Gastroesophageal sphincter (tissue), 4 donors: ENCODE measurements at regions not wholly inside any gene's neighbourhood (a gene's known extent, or its start where the extent isn't known, plus 50 kb on each side); places are given as distances from the start of the nearest gene placed in this dataset.

ENCODE experiments used
- ATAC-seq: fragments of 150-250 bp; one replicate; pipeline ENCODE4 v1.9.1; 2016; ENCODE audit warnings: mild to moderate bottlenecking, moderate library complexity
- H3K27ac ChIP-seq, 4 donors: fragments of 200-600 bp; sonication (generic) in 3 of 4; 1 replicate in 3 of 4; 2 replicates in 1 of 4; pipeline ENCODE4 v1.5.1; 2016 to 2019
- H3K27me3 ChIP-seq: fragments of 200-600 bp; sonication (generic); one replicate; pipeline ENCODE4 v1.5.1; 2019
- H3K36me3 ChIP-seq, 2 donors: fragments of 200-600 bp; sonication (generic); one replicate each; pipeline ENCODE4 v1.5.1; 2019; ENCODE audit warnings: control low read depth in 1 of 2
- H3K4me1 ChIP-seq, 3 donors: fragments of 200-600 bp; sonication (generic); 1 replicate in 2 of 3; 2 replicates in 1 of 3; pipeline ENCODE4 v1.5.1; 2016 to 2019; ENCODE audit warnings: control low read depth in 2 of 3
- H3K4me3 ChIP-seq, 2 donors: fragments of 200-600 bp; sonication (generic); one replicate each; pipeline ENCODE4 v1.5.1; 2019; ENCODE audit warnings: mild to moderate bottlenecking in 1 of 2, moderate library complexity in 1 of 2
- H3K9me3 ChIP-seq, 3 donors: fragments of 200-600 bp; sonication (generic); one replicate each; pipeline ENCODE4 v1.5.1; 2017 to 2019; ENCODE audit warnings: control low read depth in 2 of 3
- EP300 ChIP-seq: sonication (generic); formaldehyde crosslinking; IDR thresholded peaks from one replicate; pipeline ENCODE4 v1.6.1; 2017; ENCODE audit warnings: antibody characterized with exemption, mild to moderate bottlenecking
- POLR2A ChIP-seq, 2 donors: fragments of 450-650 bp; IDR thresholded peaks; one replicate each; pipeline ENCODE4 v1.6.1; 2017; ENCODE audit warnings: antibody characterized with exemption in 2 of 2, mild to moderate bottlenecking in 2 of 2, moderate library complexity in 1 of 2
- POLR2AphosphoS5 ChIP-seq: sonication (generic); formaldehyde crosslinking; IDR thresholded peaks from one replicate; pipeline ENCODE4 v1.6.1; 2017; ENCODE audit warnings: antibody characterized with exemption
- WGBS, 2 donors: methylation state at CpG; one replicate each; pipeline ENCODE4 v1.1.5; 2018; ENCODE audit warnings: low coverage in 1 of 2; 5-methylcytosine and 5-hydroxymethylcytosine counted together
- TF ChIP-seq, protein P1 (sequence below), 4 experiments: fragments of 200-600 bp in 2 of 4; fragments of 450-650 bp in 2 of 4; sonication (generic) in 1 of 4; IDR thresholded peaks; one replicate each; pipeline ENCODE4 v1.5.1; 2017 to 2019; ENCODE audit warnings: antibody characterized with exemption in 4 of 4, mild to moderate bottlenecking in 2 of 4, moderate library complexity in 2 of 4

DNA sequence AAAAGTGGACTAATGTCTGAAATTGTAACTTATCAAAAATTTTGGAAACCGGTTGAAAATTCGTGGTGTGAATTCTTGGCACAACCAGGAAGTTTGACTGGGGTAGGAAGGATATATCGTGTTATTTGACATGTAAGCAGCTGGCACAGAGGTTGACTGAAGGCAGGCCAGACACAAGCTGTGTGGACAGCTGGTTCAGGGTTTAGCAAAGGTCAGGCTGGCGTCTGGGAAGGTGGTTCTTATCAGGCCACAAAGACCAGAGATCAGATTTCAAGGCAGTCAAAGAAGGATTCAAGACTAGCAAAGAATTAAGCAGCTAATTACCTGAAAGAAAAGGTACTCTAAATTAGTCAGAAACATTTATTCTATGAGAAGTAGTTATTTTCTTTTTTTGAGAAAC, 450.2 kb upstream of the MDGA2 start:
- Histone ChIP-seq H3K36me3 (no peaks in the 10 kb centered on the region), H3K4me1 (no peaks in the 10 kb centered on the region), H3K9me3 (no peaks in the 10 kb centered on the region), H3K27ac (no peak overlapping the region), H3K27me3 (no peaks in the 10 kb centered on the region), H3K4me3 (no peak overlapping the region)
- ATAC-seq, result no peak
- 21 to 48% methylated on average over 3 to 4 of the region's 4 CpGs for WGBS, 2 donors
- TF ChIP-seq POLR2AphosphoS5, result no peak
- no peak for TF ChIP-seq EP300
- TF ChIP-seq POLR2A (IDR thresholded peaks at IDR 0.05), result no peak
- TF ChIP-seq, protein P1, sequence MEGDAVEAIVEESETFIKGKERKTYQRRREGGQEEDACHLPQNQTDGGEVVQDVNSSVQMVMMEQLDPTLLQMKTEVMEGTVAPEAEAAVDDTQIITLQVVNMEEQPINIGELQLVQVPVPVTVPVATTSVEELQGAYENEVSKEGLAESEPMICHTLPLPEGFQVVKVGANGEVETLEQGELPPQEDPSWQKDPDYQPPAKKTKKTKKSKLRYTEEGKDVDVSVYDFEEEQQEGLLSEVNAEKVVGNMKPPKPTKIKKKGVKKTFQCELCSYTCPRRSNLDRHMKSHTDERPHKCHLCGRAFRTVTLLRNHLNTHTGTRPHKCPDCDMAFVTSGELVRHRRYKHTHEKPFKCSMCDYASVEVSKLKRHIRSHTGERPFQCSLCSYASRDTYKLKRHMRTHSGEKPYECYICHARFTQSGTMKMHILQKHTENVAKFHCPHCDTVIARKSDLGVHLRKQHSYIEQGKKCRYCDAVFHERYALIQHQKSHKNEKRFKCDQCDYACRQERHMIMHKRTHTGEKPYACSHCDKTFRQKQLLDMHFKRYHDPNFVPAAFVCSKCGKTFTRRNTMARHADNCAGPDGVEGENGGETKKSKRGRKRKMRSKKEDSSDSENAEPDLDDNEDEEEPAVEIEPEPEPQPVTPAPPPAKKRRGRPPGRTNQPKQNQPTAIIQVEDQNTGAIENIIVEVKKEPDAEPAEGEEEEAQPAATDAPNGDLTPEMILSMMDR (IDR thresholded peaks at IDR 0.05), result no peak

DNA sequence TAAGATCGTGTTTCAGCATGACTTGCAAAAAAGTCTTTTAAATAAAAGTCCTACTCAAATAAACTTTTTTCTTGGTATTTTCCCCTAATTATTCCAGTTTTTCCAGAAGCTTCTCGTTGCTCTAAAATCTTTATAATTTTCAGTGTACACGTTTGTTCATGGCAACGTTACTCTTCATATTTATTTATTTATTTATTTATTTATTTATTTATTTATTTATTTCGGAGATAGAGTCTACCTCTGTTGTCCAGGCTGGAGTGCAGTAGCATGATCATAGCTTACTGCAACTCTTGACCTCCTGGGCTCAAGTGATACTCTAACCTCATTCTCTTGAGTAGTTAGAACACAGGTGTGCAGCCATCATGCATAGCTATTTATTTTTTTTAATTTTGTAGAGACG, 438.3 kb upstream of the MDGA2 start:
- Histone ChIP-seq H3K4me1 (no peaks in the 10 kb centered on the region), H3K4me3 (no peak overlapping the region), H3K27me3 (no peaks in the 10 kb centered on the region), H3K27ac (no peak overlapping the region), H3K36me3 (no peaks in the 10 kb centered on the region), H3K9me3 (no peaks in the 10 kb centered on the region)
- ATAC-seq, result no peak
- TF ChIP-seq, protein P1 (IDR thresholded peaks at IDR 0.05), result no peak
- TF ChIP-seq EP300, result no peak
- TF ChIP-seq POLR2AphosphoS5, result no peak
- no peak for TF ChIP-seq POLR2A (IDR thresholded peaks at IDR 0.05)
- WGBS, 2 donors, result 84 to 97% methylated on average over 6 of the region's 6 CpGs

DNA sequence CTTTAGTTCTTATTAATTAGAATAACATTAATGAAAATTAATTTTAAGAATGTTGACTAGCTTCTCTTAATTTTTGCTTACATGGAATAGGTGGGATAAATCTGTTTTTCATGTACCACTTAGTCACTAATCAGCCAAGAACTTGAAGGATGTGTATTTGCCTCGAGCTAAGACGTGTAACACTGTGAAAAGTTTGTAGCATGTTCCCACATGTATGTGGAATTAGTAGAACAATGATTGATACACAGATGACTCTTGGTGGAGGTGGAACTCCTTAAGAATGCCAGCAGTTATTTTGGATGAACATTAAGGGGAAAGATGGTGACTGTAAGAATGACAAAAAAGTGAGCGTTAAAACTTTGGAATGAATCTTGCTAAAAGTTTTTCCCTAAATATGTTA, 435.7 kb upstream of the MDGA2 start:
- WGBS, 2 donors, result 34 to 73% methylated on average over 2 to 3 of the region's 3 CpGs
- H3K36me3 ChIP-seq, result no peaks in the 10 kb centered on the region
- no peaks in the 10 kb centered on the region for H3K4me1 ChIP-seq
- H3K27me3 ChIP-seq, result no peaks in the 10 kb centered on the region
- no peak overlapping the region for H3K27ac ChIP-seq
- TF ChIP-seq POLR2AphosphoS5, result no peak
- TF ChIP-seq, protein P1 (IDR thresholded peaks at IDR 0.05), result no peak
- TF ChIP-seq POLR2A (IDR thresholded peaks at IDR 0.05), result no peak
- no peak for TF ChIP-seq EP300
- no peaks in the 10 kb centered on the region for H3K9me3 ChIP-seq
- no peak overlapping the region for H3K4me3 ChIP-seq
- ATAC-seq, result no peak

DNA sequence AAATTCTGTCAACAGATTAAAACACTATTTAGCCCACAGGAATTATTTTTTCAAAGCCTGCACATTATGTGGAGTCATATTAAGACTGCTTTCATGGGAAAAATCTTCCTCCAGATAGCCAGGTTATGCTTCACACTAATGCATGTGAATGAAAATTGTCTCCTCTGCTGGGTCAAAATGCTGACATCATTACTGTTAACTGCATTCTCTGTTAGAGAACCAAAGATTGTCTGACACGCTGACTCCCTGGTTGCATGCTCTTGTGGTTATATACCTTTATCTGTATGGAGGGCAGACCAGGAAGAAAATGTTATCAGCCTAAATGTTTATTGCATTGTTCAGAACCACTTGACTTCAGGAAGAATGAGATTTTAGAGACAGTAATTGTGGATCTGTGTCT, 432.2 kb upstream of the MDGA2 start:
- Histone ChIP-seq H3K27me3 (no peaks in the 10 kb centered on the region), H3K4me3 (no peak overlapping the region), H3K36me3 (no peaks in the 10 kb centered on the region), H3K4me1 (no peaks in the 10 kb centered on the region), H3K9me3 (no peaks in the 10 kb centered on the region), H3K27ac (no peak overlapping the region)
- ATAC-seq, result no peak
- TF ChIP-seq POLR2A (IDR thresholded peaks at IDR 0.05), result no peak
- TF ChIP-seq POLR2AphosphoS5, result no peak
- TF ChIP-seq EP300, result no peak
- TF ChIP-seq, protein P1 (IDR thresholded peaks at IDR 0.05), result no peak
- 80 to 83% methylated on average over 1 of the region's 1 CpG for WGBS, 2 donors

DNA sequence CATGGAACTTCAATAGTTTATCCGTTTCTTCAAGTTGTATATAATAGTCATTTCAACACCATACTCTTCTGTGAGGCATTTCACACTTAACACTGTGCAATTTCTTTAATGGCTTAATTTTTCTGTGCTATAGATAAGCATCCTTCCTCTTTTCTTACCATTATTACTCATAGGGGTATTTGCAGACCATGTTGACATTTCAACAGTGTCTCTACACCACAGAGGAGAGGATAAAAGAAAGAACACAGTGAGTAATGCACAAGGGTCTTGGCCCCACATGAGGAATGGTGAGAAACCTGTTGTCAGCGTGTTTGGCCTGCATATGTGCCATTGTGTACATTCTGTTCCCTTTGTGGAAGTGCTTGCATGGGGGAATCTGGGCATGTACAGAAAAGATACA, 421.5 kb upstream of the MDGA2 start:
- no peak overlapping the region for H3K4me3 ChIP-seq
- H3K27me3 ChIP-seq, result no peaks in the 10 kb centered on the region
- ATAC-seq, result no peak
- H3K36me3 ChIP-seq, result no peaks in the 10 kb centered on the region
- 60 to 69% methylated on average over 2 of the region's 2 CpGs for WGBS, 2 donors
- TF ChIP-seq POLR2AphosphoS5 (no peak), POLR2A (IDR thresholded peaks at IDR 0.05) (no peak), EP300 (no peak)
- TF ChIP-seq, protein P1 (IDR thresholded peaks at IDR 0.05), result no peak
- H3K4me1 ChIP-seq, result no peaks in the 10 kb centered on the region
- H3K27ac ChIP-seq, result no peak overlapping the region
- H3K9me3 ChIP-seq, result peaks cover 0 to 22% (median 0%) of the 10 kb centered on the region in 3 donors
